Psoas muscle (tissue), 7 donors: ENCODE measurements at regions not wholly inside any gene's neighbourhood (a gene's known extent, or its start where the extent isn't known, plus 50 kb on each side); places are given as distances from the start of the nearest gene placed in this dataset.

Source experiments
- ATAC-seq, 4 donors: fragments of 200-7000 bp; cut with Tn5 transposase; one replicate each; pipeline ENCODE4 v1.9.1; 2020; ENCODE audit warnings: moderate library complexity in 3 of 4, mild to moderate bottlenecking in 2 of 4
- DNase-seq, 2 donors: peaks; one replicate each; pipeline ENCODE4 v3.0.0-alpha.2; 2020
- H3K27ac ChIP-seq: fragments of 200-600 bp; one replicate; pipeline ENCODE4 v1.8.0; 2022
- H3K27me3 ChIP-seq, 3 donors: fragments of 200-600 bp in 1 of 3; one replicate each; pipeline versions ENCODE4 v1.6.1 to v1.8.0; 2013 to 2022; ENCODE audit warnings: low read length in 2 of 3, mild to moderate bottlenecking in 2 of 3, moderate library complexity in 1 of 3; ENCODE audit not compliant: insufficient read depth in 3 of 3
- H3K36me3 ChIP-seq, 2 donors: fragments of 200-600 bp in 1 of 2; one replicate each; pipeline versions ENCODE4 v1.6.1 to v1.8.0; 2013 to 2022; ENCODE audit warnings: low read depth in 1 of 2, mild to moderate bottlenecking in 1 of 2, moderate library complexity in 1 of 2; ENCODE audit not compliant: insufficient read depth in 1 of 2
- H3K4me1 ChIP-seq: fragments of 200-600 bp; one replicate; pipeline ENCODE4 v1.8.0; 2022
- H3K4me3 ChIP-seq: fragments of 200-600 bp; one replicate; pipeline ENCODE4 v1.8.0; 2022; ENCODE audit warnings: mild to moderate bottlenecking
- H3K9me3 ChIP-seq: fragments of 200-600 bp; one replicate; pipeline ENCODE4 v1.8.0; 2022
- CTCF ChIP-seq: fragments of 200-600 bp; IDR thresholded peaks from one replicate; pipeline ENCODE4 v1.8.0; 2022; ENCODE audit warnings: antibody characterized with exemption
- WGBS, 3 donors: extraction: QIAGEN DNeasy Blood & Tissue Kit; methylation state at CpG; one replicate each; pipeline versions ENCODE4 v1.1.6 to v1.1.7; 2013; 5-methylcytosine and 5-hydroxymethylcytosine counted together
- intact Hi-C, 2 donors: fragments of 100-400 bp; cut with DNase I; formaldehyde crosslinking; loops; one replicate each; pipeline versions ENCODE4 v1.11.0 to v1.14.2; 2022
- donor health status: healthy with polysubstance abuse.
- donor health status: DM: no; HTN: no; CAD: no; lungs with moderate emphysema.
- donor health status: Bipolar disorder and iron deficiency.
- donor health status: healthy.
- donor health status: DM: yes; HTN: yes; CAD: no.
- donor health status: DM: no; HTN: no; CAD: no.
- donor health status: DM: yes; HTN: yes; CAD: no.

GRCh38 chr11:105372206-105372605, 232.6 kb upstream of the CARD18 start:
- ATAC-seq (no peak), DNase-seq (no peak)
- 17 to 25% (median 23%) methylated on average over 6 of the region's 6 CpGs for WGBS, 3 donors
- no peaks in the 10 kb centered on the region for H3K4me1 ChIP-seq
- H3K27me3 ChIP-seq: no peaks in the 10 kb centered on the region
- no peak for TF ChIP-seq CTCF
- no peaks in the 10 kb centered on the region for H3K9me3 ChIP-seq
- H3K27ac ChIP-seq: no peak overlapping the region
- H3K4me3 ChIP-seq: no peak overlapping the region
- intact Hi-C loops: no loop called here
- no peaks in the 10 kb centered on the region for H3K36me3 ChIP-seq

- no peak for DNase-seq
- Histone ChIP-seq H3K4me1 (no peaks in the 10 kb centered on the region), H3K27ac (no peak overlapping the region), H3K27me3 (no peaks in the 10 kb centered on the region), H3K4me3 (no peak overlapping the region), H3K9me3 (no peaks in the 10 kb centered on the region), H3K36me3 (no peaks in the 10 kb centered on the region)
- no peak for TF ChIP-seq CTCF
- ATAC-seq: no peak
- intact Hi-C loops: no loop called here
- WGBS, 3 donors: 64 to 70% (median 68%) methylated on average over 4 of the region's 4 CpGs
Measured at GRCh38 chr11:105371311-105371710, 231.7 kb upstream of the CARD18 start.

DNA sequence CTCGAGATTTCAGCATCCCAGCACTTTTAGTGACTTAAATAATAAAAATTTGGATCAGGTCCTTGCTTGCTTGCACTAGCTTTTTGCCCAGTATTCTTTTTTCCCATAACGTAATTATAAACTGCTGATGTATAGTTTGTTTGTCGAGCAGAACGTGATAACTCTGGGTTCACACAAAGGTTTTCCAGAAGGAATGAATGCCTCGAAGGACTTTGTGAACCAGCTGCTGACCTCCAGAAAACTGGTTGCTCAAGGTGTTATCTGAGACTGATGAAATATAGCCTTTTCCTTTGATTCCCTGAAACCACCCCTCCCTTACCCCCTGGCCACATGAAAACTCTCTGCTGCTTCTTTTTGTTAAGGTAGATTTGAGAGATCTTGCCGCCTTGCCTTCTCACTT, 229.1 kb upstream of the CARD18 start:
- intact Hi-C loops: no loop called here
- H3K27me3 ChIP-seq: no peaks in the 10 kb centered on the region
- H3K27ac ChIP-seq: no peak overlapping the region
- WGBS, 3 donors: 24 to 37% (median 25%) methylated on average over 6 of the region's 6 CpGs
- ATAC-seq (no peak), DNase-seq (no peak)
- H3K9me3 ChIP-seq: no peaks in the 10 kb centered on the region
- H3K4me1 ChIP-seq: no peaks in the 10 kb centered on the region
- no peaks in the 10 kb centered on the region for H3K36me3 ChIP-seq
- H3K4me3 ChIP-seq: no peak overlapping the region
- TF ChIP-seq CTCF: no peak

- Histone ChIP-seq H3K9me3 (no peaks in the 10 kb centered on the region), H3K36me3 (no peaks in the 10 kb centered on the region), H3K4me1 (no peaks in the 10 kb centered on the region), H3K27me3 (no peaks in the 10 kb centered on the region), H3K4me3 (no peak overlapping the region), H3K27ac (no peak overlapping the region)
- intact Hi-C loops: no loop called here
- no peak for ATAC-seq
- no peak for DNase-seq
- TF ChIP-seq CTCF: no peak
Measured at GRCh38 chr11:105367129-105367528, 227.6 kb upstream of the CARD18 start.

DNA sequence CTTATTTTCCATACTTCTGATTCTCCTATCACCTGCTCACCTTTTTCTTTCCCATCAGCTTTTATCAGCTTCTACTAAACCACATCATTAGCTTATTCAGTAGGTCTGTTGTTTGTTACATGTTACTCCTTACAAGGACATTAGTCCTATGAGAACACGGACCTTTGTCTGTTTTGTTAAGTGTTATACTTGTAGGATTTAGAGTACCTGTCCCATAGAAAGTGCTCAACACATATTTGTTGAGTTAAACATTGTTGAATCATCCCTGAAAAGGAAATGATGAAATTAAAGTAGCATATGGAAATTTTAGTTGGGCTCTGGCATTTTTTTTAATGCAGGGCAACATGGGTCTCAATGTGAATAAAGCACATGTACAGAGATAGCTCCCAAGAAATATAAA, 222.1 kb upstream of the CARD18 start:
- Histone ChIP-seq H3K27me3 (no peaks in the 10 kb centered on the region), H3K4me1 (no peaks in the 10 kb centered on the region), H3K36me3 (no peaks in the 10 kb centered on the region), H3K4me3 (no peak overlapping the region), H3K27ac (no peak overlapping the region), H3K9me3 (no peaks in the 10 kb centered on the region)
- no peak for ATAC-seq
- WGBS, 3 donors: 81 to 97% (median 86%) methylated on average over 1 of the region's 1 CpG
- TF ChIP-seq CTCF: no peak
- DNase-seq: no peak
- intact Hi-C loops: no loop called here
